Fibroblast of villous mesenchyme (primary cell): ENCODE measurements at regions not wholly inside any gene's neighbourhood (a gene's known extent, or its start where the extent isn't known, plus 50 kb on each side); places are given as distances from the start of the nearest gene placed in this dataset.

ENCODE experiments used
- DNase-seq: peaks from one replicate; pipeline ENCODE4 v3.0.0-alpha.2; 2010; ENCODE audit warnings: low read depth
- H3K4me3 ChIP-seq: 2 replicates; pipeline ENCODE4 v1.5.1; 2011; ENCODE audit warnings: low read depth, mild to moderate bottlenecking, low read length
- TF ChIP-seq, protein P1 (sequence below): IDR thresholded peaks from 2 replicates; pipeline ENCODE4 v1.5.1; 2012; ENCODE audit warnings: low read depth, mild to moderate bottlenecking, low read length; ENCODE audit not compliant: insufficient read depth

DNA sequence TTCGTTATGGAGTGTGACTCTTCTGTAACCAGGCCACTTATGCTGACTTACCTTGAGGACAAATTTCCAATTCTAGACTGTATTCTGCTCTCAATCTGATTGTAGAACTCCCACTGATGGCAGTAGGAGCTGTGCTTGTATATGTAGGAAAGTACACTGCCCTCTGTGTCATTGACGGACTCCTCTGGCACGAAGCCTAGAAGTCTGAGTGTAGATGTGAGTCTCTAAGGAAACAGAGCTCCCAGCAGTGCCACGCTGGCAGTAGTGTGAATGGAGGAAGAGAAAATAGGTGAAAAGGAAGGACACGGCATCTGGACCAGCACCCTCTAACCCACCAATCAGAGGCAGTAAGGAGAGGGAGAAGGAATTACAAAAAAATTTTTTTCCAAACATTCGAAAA is 130.4 kb upstream of the ADGRL2 start:
- DNase-seq: peak; percentile 92
- no peak overlapping the region for H3K4me3 ChIP-seq
- TF ChIP-seq, protein P1, sequence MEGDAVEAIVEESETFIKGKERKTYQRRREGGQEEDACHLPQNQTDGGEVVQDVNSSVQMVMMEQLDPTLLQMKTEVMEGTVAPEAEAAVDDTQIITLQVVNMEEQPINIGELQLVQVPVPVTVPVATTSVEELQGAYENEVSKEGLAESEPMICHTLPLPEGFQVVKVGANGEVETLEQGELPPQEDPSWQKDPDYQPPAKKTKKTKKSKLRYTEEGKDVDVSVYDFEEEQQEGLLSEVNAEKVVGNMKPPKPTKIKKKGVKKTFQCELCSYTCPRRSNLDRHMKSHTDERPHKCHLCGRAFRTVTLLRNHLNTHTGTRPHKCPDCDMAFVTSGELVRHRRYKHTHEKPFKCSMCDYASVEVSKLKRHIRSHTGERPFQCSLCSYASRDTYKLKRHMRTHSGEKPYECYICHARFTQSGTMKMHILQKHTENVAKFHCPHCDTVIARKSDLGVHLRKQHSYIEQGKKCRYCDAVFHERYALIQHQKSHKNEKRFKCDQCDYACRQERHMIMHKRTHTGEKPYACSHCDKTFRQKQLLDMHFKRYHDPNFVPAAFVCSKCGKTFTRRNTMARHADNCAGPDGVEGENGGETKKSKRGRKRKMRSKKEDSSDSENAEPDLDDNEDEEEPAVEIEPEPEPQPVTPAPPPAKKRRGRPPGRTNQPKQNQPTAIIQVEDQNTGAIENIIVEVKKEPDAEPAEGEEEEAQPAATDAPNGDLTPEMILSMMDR: no peak

DNA sequence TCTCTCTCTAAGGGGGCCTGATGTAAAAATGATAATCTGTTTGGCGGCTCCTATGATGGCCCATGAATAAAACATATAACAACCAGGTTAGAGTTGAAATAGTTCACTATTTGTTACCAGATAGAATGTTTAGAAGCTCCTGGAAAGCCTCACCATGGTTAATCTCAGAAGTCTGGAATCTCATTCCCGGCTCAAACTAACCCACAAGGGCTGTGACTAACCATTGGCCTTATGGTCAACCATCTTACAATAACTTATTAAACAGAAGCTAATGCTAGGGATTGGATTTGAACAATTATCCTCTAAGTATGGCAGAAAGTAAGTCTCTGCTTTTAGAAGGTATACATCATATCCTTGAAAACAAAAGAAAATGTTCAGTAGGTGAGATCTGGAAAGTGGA is 134.1 kb upstream of the ADGRL2 start:
- no peak for DNase-seq
- H3K4me3 ChIP-seq: no peak overlapping the region
- TF ChIP-seq, protein P1: no peak

DNA sequence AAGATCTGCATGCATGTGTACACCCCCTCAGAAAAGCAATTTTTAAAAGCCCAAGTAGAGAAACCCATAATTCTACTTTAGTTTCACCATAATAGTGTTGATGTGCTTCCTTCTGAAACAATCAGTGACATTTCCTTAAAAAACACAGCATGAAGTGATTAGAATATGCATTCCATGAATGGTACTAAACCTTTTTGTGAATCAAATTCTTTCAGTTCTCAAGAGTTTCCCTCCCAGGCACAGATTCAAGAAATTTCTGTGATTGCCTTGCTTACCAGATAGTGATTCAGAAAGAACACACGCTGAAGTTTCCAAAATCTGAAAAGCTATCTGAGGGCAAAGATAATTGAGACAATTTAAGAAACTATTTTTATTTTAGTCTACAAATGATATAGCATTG is 136.4 kb upstream of the ADGRL2 start:
- TF ChIP-seq, protein P1: no peak
- no peak overlapping the region for H3K4me3 ChIP-seq
- no peak for DNase-seq

DNA sequence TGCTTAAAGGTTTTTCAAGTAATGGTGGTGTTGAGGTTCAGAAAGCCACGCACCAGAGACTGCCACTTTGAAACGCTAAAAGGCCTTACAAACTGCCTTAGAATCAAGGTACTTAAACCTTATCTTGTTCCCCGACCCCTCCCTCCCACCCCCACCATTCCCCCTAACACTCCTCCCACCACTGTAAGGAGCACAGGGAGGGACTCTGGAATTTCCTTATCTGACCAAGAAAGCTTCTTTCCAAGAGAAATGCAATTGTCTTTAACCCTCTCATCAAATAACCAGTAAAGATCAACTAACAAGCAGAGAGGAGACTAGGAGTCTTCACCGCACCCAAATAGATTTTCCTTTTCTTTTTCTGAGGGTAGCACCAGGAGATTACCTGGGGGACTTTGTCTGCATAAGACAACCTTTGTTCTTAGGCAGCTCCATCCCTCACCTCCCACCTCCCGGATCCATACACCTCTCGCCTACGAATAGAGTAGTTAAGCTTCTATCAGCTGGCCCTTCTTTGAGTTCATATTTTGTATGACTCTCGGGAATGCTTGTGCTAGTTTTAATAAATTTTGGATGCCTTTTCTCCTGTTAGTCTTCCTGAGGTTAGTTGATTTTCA is 137.7 kb upstream of the ADGRL2 start:
- DNase-seq: no peak
- no peak overlapping the region for H3K4me3 ChIP-seq
- TF ChIP-seq, protein P1: no peak

DNA sequence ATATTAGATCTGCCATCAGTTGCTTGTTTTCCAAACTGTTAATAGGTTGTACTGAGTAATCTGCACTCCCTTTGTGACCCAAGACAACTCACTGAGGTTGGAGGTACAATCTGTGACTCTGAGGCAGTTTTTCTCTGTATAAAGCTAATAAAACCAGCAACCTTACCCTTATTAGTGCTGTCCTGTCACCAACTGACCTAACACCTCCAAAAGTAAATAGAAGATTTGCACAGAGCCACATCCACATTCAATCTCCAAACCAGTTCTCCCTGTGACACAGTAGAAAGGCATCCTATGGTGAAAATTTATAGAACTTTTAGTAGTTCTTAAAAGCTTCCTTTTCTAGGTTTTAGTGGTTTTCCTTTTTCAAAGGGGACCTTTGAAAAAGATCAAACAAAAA is 140.4 kb upstream of the ADGRL2 start:
- H3K4me3 ChIP-seq: no peak overlapping the region
- TF ChIP-seq, protein P1: no peak
- DNase-seq: peak; percentile 57

DNA sequence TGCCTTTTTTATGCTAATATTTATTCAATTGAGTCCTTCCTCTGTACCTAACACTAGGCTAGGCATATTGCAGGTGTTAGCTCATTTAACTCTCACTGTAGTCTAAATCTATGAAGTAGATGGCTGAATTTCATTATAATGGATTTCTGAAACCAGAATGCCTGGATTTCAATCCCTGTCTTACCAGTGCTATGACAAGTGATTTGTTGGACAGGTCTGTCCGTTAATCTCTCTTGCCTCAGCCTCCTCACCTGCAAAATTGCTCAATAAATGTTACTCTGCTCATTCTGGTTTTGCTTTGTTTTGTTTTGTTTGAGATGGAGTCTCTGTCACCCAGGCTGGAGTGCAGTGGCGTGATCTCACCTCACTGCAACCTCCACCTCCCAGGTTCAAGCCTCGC is 146.1 kb upstream of the ADGRL2 start:
- no peak overlapping the region for H3K4me3 ChIP-seq
- DNase-seq: no peak
- TF ChIP-seq, protein P1: no peak

DNA sequence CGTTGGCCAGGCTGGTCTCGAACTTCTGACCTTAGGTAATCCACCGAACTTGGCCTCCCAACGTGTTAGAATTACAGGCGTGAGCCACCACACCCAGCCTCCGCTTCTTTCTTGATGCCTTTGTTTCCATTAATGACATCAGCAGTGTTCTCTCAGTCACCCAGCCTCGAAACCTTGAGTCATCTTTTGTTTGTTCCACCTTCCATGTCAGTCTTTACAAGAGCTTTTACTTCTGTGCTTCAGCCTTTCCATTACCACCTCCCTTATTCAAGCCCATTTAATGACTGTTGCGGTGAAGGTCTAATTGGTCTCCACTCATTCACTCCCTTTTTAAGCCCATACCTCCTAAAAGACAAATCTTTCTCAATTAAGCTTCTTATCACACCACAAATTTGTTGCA is 146.6 kb upstream of the ADGRL2 start:
- DNase-seq: no peak
- TF ChIP-seq, protein P1: no peak
- H3K4me3 ChIP-seq: no peak overlapping the region
